ENCODE measurements at regions not wholly inside any gene's neighbourhood (a gene's known extent, or its start where the extent isn't known, plus 50 kb on each side); places are given as distances from the start of the nearest gene placed in this dataset.
"Not testable (repeated sequence)": the region's sequence is repeated elsewhere in the genome, so short reads cannot be mapped to it uniquely, and the experiment has no call there.

- no peaks in the 10 kb centered on the region for H3K9me3 ChIP-seq
- H3K27me3 ChIP-seq = peaks cover 10% of the 10 kb centered on the region
- no peaks in the 10 kb centered on the region for H3K4me1 ChIP-seq (ENCODE audit: control insufficient read depth in 1 of 2, insufficient read depth in 1 of 2, low read depth in 1 of 2, low read length in 1 of 2)
- H3K4me3 ChIP-seq (ENCODE audit: low read depth in 1 of 2, low read length in 1 of 2) = no peak overlapping the region
- TF ChIP-seq CTCF (IDR thresholded peaks at IDR 0.05) = no peak
- no peak overlapping the region for H3K27ac ChIP-seq
- H3K36me3 ChIP-seq = no peaks in the 10 kb centered on the region
These were observed 50.8 kb upstream of the ECHDC3 start for GRCh38 chr10:11691319-11691755.

GRCh38 chr10:11689945-11690736, 52.0 kb upstream of the ECHDC3 start:
- H3K9me3 ChIP-seq = no peaks in the 10 kb centered on the region
- no peak overlapping the region for H3K4me3 ChIP-seq (ENCODE audit: low read depth in 1 of 2, low read length in 1 of 2)

GRCh38 chr10:11688448-11688795, 53.8 kb upstream of the ECHDC3 start:
- Histone ChIP-seq H3K4me1 (ENCODE audit: control insufficient read depth in 1 of 2, insufficient read depth in 1 of 2, low read depth in 1 of 2, low read length in 1 of 2) (peaks cover 7 to 15% of the 10 kb centered on the region in 2 experiments), H3K27me3 (peaks cover 32% of the 10 kb centered on the region)
- not testable (repeated sequence) for H3K36me3 ChIP-seq; H3K27ac ChIP-seq; H3K4me3 ChIP-seq (ENCODE audit: low read depth in 1 of 2, low read length in 1 of 2); H3K9me3 ChIP-seq

More at GRCh38 chr10:11689945-11690736, 52.0 kb upstream of the ECHDC3 start:
- Histone ChIP-seq H3K36me3 (no peaks in the 10 kb centered on the region), H3K27me3 (peaks cover 16% of the 10 kb centered on the region), H3K4me1 (ENCODE audit: control insufficient read depth in 1 of 2, insufficient read depth in 1 of 2, low read depth in 1 of 2, low read length in 1 of 2) (peaks cover 1 to 8% of the 10 kb centered on the region in 2 experiments), H3K27ac (no peak overlapping the region)
- no peak for TF ChIP-seq CTCF (IDR thresholded peaks at IDR 0.05)

GRCh38 chr10:11687779-11688447, 54.3 kb upstream of the ECHDC3 start:
- H3K36me3 ChIP-seq = no peaks in the 10 kb centered on the region
- no peak overlapping the region for H3K27ac ChIP-seq
- H3K27me3 ChIP-seq = peaks cover 37% of the 10 kb centered on the region
- no peak overlapping the region for H3K4me3 ChIP-seq (ENCODE audit: low read depth in 1 of 2, low read length in 1 of 2)
- TF ChIP-seq CTCF (IDR thresholded peaks at IDR 0.05) = no peak
- H3K9me3 ChIP-seq = no peaks in the 10 kb centered on the region
- H3K4me1 ChIP-seq (ENCODE audit: control insufficient read depth in 1 of 2, insufficient read depth in 1 of 2, low read depth in 1 of 2, low read length in 1 of 2) = peaks cover 7 to 15% of the 10 kb centered on the region in 2 experiments

GRCh38 chr10:11687357-11687771, 54.8 kb upstream of the ECHDC3 start:
- no peak overlapping the region for H3K4me3 ChIP-seq (ENCODE audit: low read depth in 1 of 2, low read length in 1 of 2)
- H3K36me3 ChIP-seq = no peaks in the 10 kb centered on the region
- peaks cover 43% of the 10 kb centered on the region for H3K27me3 ChIP-seq
- no peak for TF ChIP-seq CTCF (IDR thresholded peaks at IDR 0.05)
- H3K4me1 ChIP-seq (ENCODE audit: control insufficient read depth in 1 of 2, insufficient read depth in 1 of 2, low read depth in 1 of 2, low read length in 1 of 2) = peaks cover 7 to 15% of the 10 kb centered on the region in 2 experiments
- H3K9me3 ChIP-seq = no peaks in the 10 kb centered on the region
- H3K27ac ChIP-seq = no peak overlapping the region

- peaks cover 7 to 15% of the 10 kb centered on the region in 2 experiments for H3K4me1 ChIP-seq (ENCODE audit: control insufficient read depth in 1 of 2, insufficient read depth in 1 of 2, low read depth in 1 of 2, low read length in 1 of 2)
- H3K36me3 ChIP-seq = no peaks in the 10 kb centered on the region
- H3K27ac ChIP-seq = no peak overlapping the region
- H3K9me3 ChIP-seq = no peaks in the 10 kb centered on the region
- H3K27me3 ChIP-seq = peaks cover 58% of the 10 kb centered on the region
- H3K4me3 ChIP-seq (ENCODE audit: low read depth in 1 of 2, low read length in 1 of 2) = no peak overlapping the region
- no peak for TF ChIP-seq CTCF (IDR thresholded peaks at IDR 0.05)
These were observed 56.4 kb upstream of the ECHDC3 start for GRCh38 chr10:11685787-11686218.
